ENCODE measurements at regions not wholly inside any gene's neighbourhood (a gene's known extent, or its start where the extent isn't known, plus 50 kb on each side); places are given as distances from the start of the nearest gene placed in this dataset.

DNA sequence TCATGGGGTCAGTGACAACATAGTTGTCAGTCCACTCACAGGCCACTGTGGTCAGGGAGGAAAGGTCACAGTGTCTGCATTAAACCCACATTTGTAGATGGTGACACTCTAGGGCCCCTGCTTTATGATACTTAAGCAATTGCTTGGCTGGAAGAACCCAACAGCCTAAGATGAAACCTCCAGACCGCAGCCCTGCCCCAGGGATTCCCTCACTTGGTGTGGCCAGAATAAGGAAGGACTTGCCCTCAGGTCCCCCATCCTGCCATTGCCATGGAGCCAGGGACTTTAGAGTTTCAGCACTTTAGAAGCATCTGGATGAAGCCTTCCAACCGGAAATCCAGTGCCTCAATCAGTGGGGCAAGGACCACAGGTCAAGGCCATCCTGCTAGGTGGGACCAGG lies 63.9 kb upstream of the LAPTM4A start:
- no peak overlapping the region for H4K8ac ChIP-seq (ENCODE audit: extremely low read depth, insufficient read depth, low read length)
- POLR2A ChIA-PET (ENCODE audit: partially characterized antibody): no interaction called here
- TF ChIP-seq POLR2A (IDR thresholded peaks at IDR 0.05; ENCODE audit: control extremely low read depth in 1 of 2, low read depth in 2 of 2, low read length in 2 of 2) (no peak), NANOG (IDR thresholded peaks at IDR 0.05; ENCODE audit: insufficient read depth, low read depth, low read length, poor library complexity, severe bottlenecking) (no peak), EP300 (IDR thresholded peaks at IDR 0.05; ENCODE audit: borderline replicate concordance in 1 of 2, low read depth in 2 of 2, low read length in 2 of 2) (no peak), ZNF274 (IDR thresholded peaks at IDR 0.05; ENCODE audit: borderline replicate concordance, extremely low read depth, low read length) (no peak), HDAC6 (IDR thresholded peaks at IDR 0.05; ENCODE audit: low read depth, low read length) (no peak), NRF1 (IDR thresholded peaks at IDR 0.05; ENCODE audit: low read depth, low read length) (no peak), RBBP5 (IDR thresholded peaks at IDR 0.05; ENCODE audit: borderline replicate concordance, low read depth, low read length) (no peak), PHF8 (conservative IDR thresholded peaks at IDR 0.05; ENCODE audit: low read depth, low read length) (no peak), TAF7 (optimal IDR thresholded peaks at IDR 0.05; ENCODE audit: borderline replicate concordance, low read depth, low read length) (no peak), FOSL1 (IDR thresholded peaks at IDR 0.05; ENCODE audit: insufficient read depth, low read depth, low read length) (no peak), RNF2 (IDR thresholded peaks at IDR 0.05; ENCODE audit: borderline replicate concordance, low read depth, low read length, missing control alignments, poor library complexity, severe bottlenecking) (no peak), JUND (IDR thresholded peaks at IDR 0.05; ENCODE audit: low read length) (no peak), KDM5A (IDR thresholded peaks at IDR 0.05; ENCODE audit: low read length) (no peak)
- TF ChIP-seq, protein P1, sequence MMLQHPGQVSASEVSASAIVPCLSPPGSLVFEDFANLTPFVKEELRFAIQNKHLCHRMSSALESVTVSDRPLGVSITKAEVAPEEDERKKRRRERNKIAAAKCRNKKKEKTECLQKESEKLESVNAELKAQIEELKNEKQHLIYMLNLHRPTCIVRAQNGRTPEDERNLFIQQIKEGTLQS (IDR thresholded peaks at IDR 0.05; ENCODE audit: insufficient read depth, low read depth, low read length): no peak

More for the DNA sequence above, 63.9 kb upstream of the LAPTM4A start:
- H3K4me2 ChIP-seq (ENCODE audit: insufficient read depth in 1 of 2, low read depth in 2 of 2, low read length in 2 of 2): no peak overlapping the region
- no peak overlapping the region for H3K18ac ChIP-seq (ENCODE audit: extremely low read depth, low read length)
- no peak overlapping the region for H3K56ac ChIP-seq (replicated peaks; ENCODE audit: insufficient read length, low read depth, low read length)
- H2BK20ac ChIP-seq (ENCODE audit: low read length): no peak overlapping the region
- no peak overlapping the region for H4K5ac ChIP-seq (ENCODE audit: insufficient read length, low read depth, low read length)
- H3K23me2 ChIP-seq (ENCODE audit: low read depth, low read length): peaks cover 5% of the 10 kb centered on the region; the same call in 1 of the 2 replicates
- H3K4me3 ChIP-seq (ENCODE audit: extremely low read depth in 1 of 4, insufficient read depth in 2 of 4, low read depth in 3 of 4, low read length in 4 of 4): no peak overlapping the region
- H4K91ac ChIP-seq (replicated peaks; ENCODE audit: insufficient read length, low read length): no peak overlapping the region
- peaks cover 0 to 4% of the 10 kb centered on the region in 2 experiments; a peak in 1 of 4 replicates for H3K79me2 ChIP-seq (ENCODE audit: control insufficient read depth in 1 of 2, insufficient read depth in 2 of 2, low read length in 2 of 2)
- DNase-seq (ENCODE audit: low read depth in 1 of 2, low spot score in 2 of 2) (no peak), FAIRE-seq (no peak)
- no peaks in the 10 kb centered on the region for H3K79me1 ChIP-seq (ENCODE audit: low read depth, low read length)
- CTCF ChIA-PET (ENCODE audit: partially characterized antibody): interaction anchor here (0.7 to 4.8 kb wide), 9 partner anchors 9 to 127 kb away, joined by 3 to 19 read pairs (median 4); no protein-coding TSS in a partner anchor
- no peak overlapping the region for H3K14ac ChIP-seq (ENCODE audit: insufficient read length)
- H3K9ac ChIP-seq (replicated peaks in 1 of 4; ENCODE audit: extremely low read depth in 1 of 4, low read depth in 3 of 4, low read length in 3 of 4): no peak overlapping the region
- peaks cover 0 to 4% of the 10 kb centered on the region in 2 experiments for H4K20me1 ChIP-seq (replicated peaks in 1 of 2; ENCODE audit: control insufficient read depth in 1 of 2, insufficient read depth in 2 of 2, low read length in 2 of 2)
- no peak overlapping the region for H2AFZ ChIP-seq (ENCODE audit: low read length)
- H3K23ac ChIP-seq (ENCODE audit: insufficient read length): no peak overlapping the region
- H2BK120ac ChIP-seq (replicated peaks; ENCODE audit: low read depth, low read length): no peak overlapping the region
- H3K4me1 ChIP-seq (replicated peaks in 1 of 4; ENCODE audit: control insufficient read depth in 3 of 4, insufficient read depth in 4 of 4, low read length in 3 of 4): no peaks in the 10 kb centered on the region
- no peaks in the 10 kb centered on the region for H3K36me3 ChIP-seq (ENCODE audit: control insufficient read depth in 2 of 4, insufficient read depth in 4 of 4, low read length in 3 of 4)
- H3K27ac ChIP-seq (ENCODE audit: low read depth, low read length): no peak overlapping the region
- H2AK5ac ChIP-seq (ENCODE audit: low read depth, low read length): no peak overlapping the region
- no peak overlapping the region for H2BK5ac ChIP-seq (ENCODE audit: low read depth, low read length)
- no peaks in the 10 kb centered on the region for H3K27me3 ChIP-seq (replicated peaks in 1 of 4; ENCODE audit: control insufficient read depth in 3 of 4, extremely low read depth in 1 of 4, insufficient read depth in 3 of 4, low read length in 3 of 4)
- no peak overlapping the region for H2BK15ac ChIP-seq (ENCODE audit: low read length)
- no peak overlapping the region for H2BK12ac ChIP-seq (ENCODE audit: low read depth, low read length)
- H3K9me3 ChIP-seq (ENCODE audit: insufficient read depth in 2 of 2, low read depth in 1 of 2, low read length in 1 of 2): no peaks in the 10 kb centered on the region
- whole genome bisulfite sequencing, 2 experiments (ENCODE audit: extremely low coverage in 1 of 2, insufficient coverage in 1 of 2, insufficient read length in 1 of 2, insufficient replicate concordance in 2 of 2, low coverage in 1 of 2, low lambda C conversion rate in 2 of 2, missing lambda C conversion rate in 1 of 2): 93% methylated on average over 2 of the region's 2 CpGs; no CpG with 5 or more reads in 1 of the 2 experiments
- no peak overlapping the region for H3K4ac ChIP-seq (replicated peaks; ENCODE audit: insufficient read length, low read depth, low read length)
